ENCODE measurements at regions not wholly inside any gene's neighbourhood (a gene's known extent, or its start where the extent isn't known, plus 50 kb on each side); places are given as distances from the start of the nearest gene placed in this dataset.

DNA sequence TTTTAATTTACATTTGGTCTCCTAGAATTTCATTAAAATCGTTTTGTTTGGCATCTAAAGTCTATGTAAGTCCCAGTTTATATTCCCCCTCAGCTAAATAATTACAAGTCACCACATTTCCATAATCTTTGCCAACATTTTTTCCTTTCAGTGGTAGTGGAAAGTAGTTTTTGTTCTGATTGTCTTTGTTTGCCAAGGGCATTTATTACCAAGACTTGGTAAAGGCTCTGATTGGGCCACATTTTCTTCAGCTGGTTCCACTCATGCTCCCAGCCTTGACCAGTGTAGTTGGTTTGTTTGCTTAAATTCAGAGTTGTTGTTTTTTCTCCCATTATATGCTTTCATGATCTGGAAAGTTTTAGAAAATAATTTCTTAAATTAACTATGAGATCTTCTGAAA, 153.4 kb upstream of the MME start:
- TF ChIP-seq, protein P1, sequence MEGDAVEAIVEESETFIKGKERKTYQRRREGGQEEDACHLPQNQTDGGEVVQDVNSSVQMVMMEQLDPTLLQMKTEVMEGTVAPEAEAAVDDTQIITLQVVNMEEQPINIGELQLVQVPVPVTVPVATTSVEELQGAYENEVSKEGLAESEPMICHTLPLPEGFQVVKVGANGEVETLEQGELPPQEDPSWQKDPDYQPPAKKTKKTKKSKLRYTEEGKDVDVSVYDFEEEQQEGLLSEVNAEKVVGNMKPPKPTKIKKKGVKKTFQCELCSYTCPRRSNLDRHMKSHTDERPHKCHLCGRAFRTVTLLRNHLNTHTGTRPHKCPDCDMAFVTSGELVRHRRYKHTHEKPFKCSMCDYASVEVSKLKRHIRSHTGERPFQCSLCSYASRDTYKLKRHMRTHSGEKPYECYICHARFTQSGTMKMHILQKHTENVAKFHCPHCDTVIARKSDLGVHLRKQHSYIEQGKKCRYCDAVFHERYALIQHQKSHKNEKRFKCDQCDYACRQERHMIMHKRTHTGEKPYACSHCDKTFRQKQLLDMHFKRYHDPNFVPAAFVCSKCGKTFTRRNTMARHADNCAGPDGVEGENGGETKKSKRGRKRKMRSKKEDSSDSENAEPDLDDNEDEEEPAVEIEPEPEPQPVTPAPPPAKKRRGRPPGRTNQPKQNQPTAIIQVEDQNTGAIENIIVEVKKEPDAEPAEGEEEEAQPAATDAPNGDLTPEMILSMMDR (IDR thresholded peaks at IDR 0.05; ENCODE audit: insufficient read depth, low read depth, low read length), result no peak
- no peak for TF ChIP-seq EZH2 (IDR thresholded peaks at IDR 0.05; ENCODE audit: insufficient read depth, low read length)

All from astrocyte (in vitro differentiated cells and primary cell).